HG02798 (cell line): ENCODE measurements at regions not wholly inside any gene's neighbourhood (a gene's known extent, or its start where the extent isn't known, plus 50 kb on each side); places are given as distances from the start of the nearest gene placed in this dataset.
"Not testable (repeated sequence)": the region's sequence is repeated elsewhere in the genome, so short reads cannot be mapped to it uniquely, and the experiment has no call there.

Experiments used
- ATAC-seq: cut with Tn5 transposase; IDR thresholded peaks from one replicate; pipeline ENCODE4 v1.9.1; 2021; ENCODE audit warnings: mild to moderate bottlenecking; ENCODE audit not compliant: unreplicated experiment, poor library complexity

GRCh38 chr11:22920939-22921565, 60.8 kb upstream of the CCDC179 start:
- ATAC-seq: peak; percentile 94

- ATAC-seq: no peak
Measured at GRCh38 chr11:22922672-22923071, 62.4 kb upstream of the CCDC179 start.

- no peak for ATAC-seq
Measured at GRCh38 chr11:22923561-22923960, 63.3 kb upstream of the CCDC179 start.

GRCh38 chr11:22926341-22926740, 66.1 kb upstream of the CCDC179 start:
- ATAC-seq: no peak

- no peak for ATAC-seq
Measured at GRCh38 chr11:22927793-22928192, 67.5 kb upstream of the CCDC179 start.

- no peak for ATAC-seq
Measured at GRCh38 chr11:22928207-22928917, 68.1 kb upstream of the CCDC179 start.

- ATAC-seq: peak; percentile 97
Measured at GRCh38 chr11:22930816-22931594, 70.7 kb upstream of the CCDC179 start.

GRCh38 chr11:22938691-22939090, 78.4 kb upstream of the CCDC179 start:
- ATAC-seq: no peak

- ATAC-seq: not testable (repeated sequence)
Measured at GRCh38 chr11:22941544-22941943, 81.3 kb upstream of the CCDC179 start.

GRCh38 chr11:22957786-22958185, 97.5 kb upstream of the CCDC179 start:
- no peak for ATAC-seq

- no peak for ATAC-seq
Measured at GRCh38 chr11:22974251-22974650, 114.0 kb upstream of the CCDC179 start.

GRCh38 chr11:22976146-22976545, 115.9 kb upstream of the CCDC179 start:
- ATAC-seq: no peak

GRCh38 chr11:22982903-22983302, 122.6 kb upstream of the CCDC179 start:
- no peak for ATAC-seq

GRCh38 chr11:22984045-22984444, 123.8 kb upstream of the CCDC179 start:
- ATAC-seq: no peak

- no peak for ATAC-seq
Measured at GRCh38 chr11:22989371-22989770, 129.1 kb upstream of the CCDC179 start.

GRCh38 chr11:22991196-22991595, 130.9 kb upstream of the CCDC179 start:
- no peak for ATAC-seq

GRCh38 chr11:23006730-23007129, 146.5 kb upstream of the CCDC179 start:
- no peak for ATAC-seq

- no peak for ATAC-seq
Measured at GRCh38 chr11:23010790-23011335, 150.6 kb upstream of the CCDC179 start.

GRCh38 chr11:23012930-23013329, 152.7 kb upstream of the CCDC179 start:
- no peak for ATAC-seq

- no peak for ATAC-seq
Measured at GRCh38 chr11:23013509-23013908, 153.2 kb upstream of the CCDC179 start.

- peak; percentile 67 for ATAC-seq
Measured at GRCh38 chr11:23021287-23021863, 161.1 kb upstream of the CCDC179 start.
